ENCODE measurements at regions not wholly inside any gene's neighbourhood (a gene's known extent, or its start where the extent isn't known, plus 50 kb on each side); places are given as distances from the start of the nearest gene placed in this dataset.

- peak; percentile 84 for TF ChIP-seq CTCF (IDR thresholded peaks at IDR 0.05; ENCODE audit: low read depth, low read length)
- no peak for TF ChIP-seq MYC (IDR thresholded peaks at IDR 0.05; ENCODE audit: low read depth, low read length)
- TF ChIP-seq, protein P1, sequence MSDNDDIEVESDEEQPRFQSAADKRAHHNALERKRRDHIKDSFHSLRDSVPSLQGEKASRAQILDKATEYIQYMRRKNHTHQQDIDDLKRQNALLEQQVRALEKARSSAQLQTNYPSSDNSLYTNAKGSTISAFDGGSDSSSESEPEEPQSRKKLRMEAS (IDR thresholded peaks at IDR 0.05; ENCODE audit: low read depth, low read length) = no peak
- no peak for TF ChIP-seq POLR2A (IDR thresholded peaks at IDR 0.05; ENCODE audit: extremely low read depth, insufficient read length)
- H3K4me3 ChIP-seq (ENCODE audit: low read depth, low read length) = no peak overlapping the region
- DNase-seq (ENCODE audit: low read depth) = peak; percentile 69
Measured at GRCh38 chr1:96966536-96967138, 245.1 kb downstream of the PTBP2 start.

- H3K4me3 ChIP-seq (ENCODE audit: low read depth, low read length) = no peak overlapping the region
- no peak for DNase-seq (ENCODE audit: low read depth)
- TF ChIP-seq MYC (IDR thresholded peaks at IDR 0.05; ENCODE audit: low read depth, low read length) (no peak), POLR2A (IDR thresholded peaks at IDR 0.05; ENCODE audit: extremely low read depth, insufficient read length) (no peak)
- TF ChIP-seq, protein P1 (IDR thresholded peaks at IDR 0.05; ENCODE audit: low read depth, low read length) = no peak
Measured at GRCh38 chr1:96967311-96967710, 245.7 kb downstream of the PTBP2 start.

- TF ChIP-seq POLR2A (IDR thresholded peaks at IDR 0.05; ENCODE audit: extremely low read depth, insufficient read length) = no peak
- TF ChIP-seq CTCF (IDR thresholded peaks at IDR 0.05; ENCODE audit: low read depth, low read length) = no peak
- TF ChIP-seq, protein P1 (IDR thresholded peaks at IDR 0.05; ENCODE audit: low read depth, low read length) = no peak
- no peak for TF ChIP-seq MYC (IDR thresholded peaks at IDR 0.05; ENCODE audit: low read depth, low read length)
- H3K4me3 ChIP-seq (ENCODE audit: low read depth, low read length) = no peak overlapping the region
- no peak for DNase-seq (ENCODE audit: low read depth)
Measured at GRCh38 chr1:96968541-96968940, 247.0 kb downstream of the PTBP2 start.

DNA sequence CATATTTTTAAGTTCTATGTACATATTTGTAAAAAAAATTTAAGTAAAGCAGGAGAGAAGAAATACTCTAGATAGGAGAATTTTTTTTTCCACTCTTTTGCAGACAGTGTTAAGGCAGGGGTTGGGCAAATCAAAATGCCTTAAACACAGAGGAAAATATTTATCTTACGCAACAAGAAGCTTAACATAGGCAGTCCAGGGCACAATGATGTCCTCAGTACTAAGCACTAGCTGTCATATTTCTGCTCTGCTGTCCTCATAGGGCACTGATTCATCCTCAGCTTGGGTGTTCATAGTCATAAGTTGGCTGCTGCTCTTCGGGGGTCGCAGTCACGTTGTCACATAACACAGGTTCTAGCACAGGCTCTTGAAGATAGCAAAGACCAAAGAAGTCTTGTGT is 247.4 kb downstream of the PTBP2 start:
- no peak for DNase-seq (ENCODE audit: low read depth)
- TF ChIP-seq, protein P1 (IDR thresholded peaks at IDR 0.05; ENCODE audit: low read depth, low read length) = no peak
- TF ChIP-seq CTCF (IDR thresholded peaks at IDR 0.05; ENCODE audit: low read depth, low read length) (no peak), MYC (IDR thresholded peaks at IDR 0.05; ENCODE audit: low read depth, low read length) (no peak), POLR2A (IDR thresholded peaks at IDR 0.05; ENCODE audit: extremely low read depth, insufficient read length) (no peak)
- no peak overlapping the region for H3K4me3 ChIP-seq (ENCODE audit: low read depth, low read length)

DNA sequence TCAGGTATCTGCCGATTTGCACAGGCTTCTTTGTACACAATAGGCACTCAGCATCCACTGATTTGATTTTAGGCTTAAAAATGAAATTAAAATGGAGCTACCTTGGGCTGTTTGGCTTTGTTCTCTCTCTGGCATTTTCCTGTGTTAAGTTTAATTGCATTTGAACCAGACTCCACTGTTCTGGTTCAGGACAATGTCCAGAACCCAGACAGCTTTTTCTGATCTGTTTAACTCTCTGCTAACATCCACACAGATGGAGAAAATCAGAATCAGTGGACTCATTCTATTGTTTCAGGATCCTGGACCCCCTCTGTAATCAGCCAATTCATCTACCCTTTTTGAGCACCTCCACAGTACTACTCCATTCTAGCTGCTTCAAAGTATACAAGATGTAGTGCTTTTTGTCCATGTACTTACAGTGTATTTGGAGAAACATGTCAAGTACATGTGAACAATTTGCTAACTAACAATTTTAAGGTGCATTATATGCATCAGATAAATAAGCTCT is 248.1 kb downstream of the PTBP2 start:
- no peak for DNase-seq (ENCODE audit: low read depth)
- no peak overlapping the region for H3K4me3 ChIP-seq (ENCODE audit: low read depth, low read length)
- TF ChIP-seq MYC (IDR thresholded peaks at IDR 0.05; ENCODE audit: low read depth, low read length) (no peak), POLR2A (IDR thresholded peaks at IDR 0.05; ENCODE audit: extremely low read depth, insufficient read length) (no peak), CTCF (IDR thresholded peaks at IDR 0.05; ENCODE audit: low read depth, low read length) (no peak)
- TF ChIP-seq, protein P1 (IDR thresholded peaks at IDR 0.05; ENCODE audit: low read depth, low read length) = no peak

DNA sequence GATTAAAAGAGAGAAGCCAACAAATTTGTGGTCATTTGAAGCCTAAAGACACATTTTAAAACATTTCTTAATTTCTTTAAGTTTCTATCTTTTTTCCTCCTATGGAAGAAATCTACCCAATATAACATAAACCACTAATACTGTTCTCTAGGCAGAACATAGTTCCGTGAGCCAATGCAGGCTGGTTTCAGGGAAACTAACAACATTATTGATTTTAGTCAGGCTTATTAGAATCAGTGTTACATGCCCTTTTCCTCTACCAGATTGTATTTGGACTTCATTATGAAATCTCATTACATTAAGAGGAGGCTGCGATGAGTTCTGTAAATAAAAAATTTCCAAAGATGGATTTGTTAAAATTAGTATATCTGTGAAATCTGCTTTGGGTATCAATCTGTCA is 249.9 kb downstream of the PTBP2 start:
- no peak overlapping the region for H3K4me3 ChIP-seq (ENCODE audit: low read depth, low read length)
- TF ChIP-seq, protein P1 (IDR thresholded peaks at IDR 0.05; ENCODE audit: low read depth, low read length) = no peak
- TF ChIP-seq MYC (IDR thresholded peaks at IDR 0.05; ENCODE audit: low read depth, low read length) (no peak), CTCF (IDR thresholded peaks at IDR 0.05; ENCODE audit: low read depth, low read length) (no peak), POLR2A (IDR thresholded peaks at IDR 0.05; ENCODE audit: extremely low read depth, insufficient read length) (no peak)
- no peak for DNase-seq (ENCODE audit: low read depth)
